Cardiac muscle cell (in vitro differentiated cells and primary cell): ENCODE measurements at regions not wholly inside any gene's neighbourhood (a gene's known extent, or its start where the extent isn't known, plus 50 kb on each side); places are given as distances from the start of the nearest gene placed in this dataset.

Experiments used
- DNase-seq, 2 donors: peaks; one replicate each; pipeline versions ENCODE4 v3.0.0 to v3.0.0-alpha.2; 2010 to 2017; ENCODE audit warnings: low read depth in 1 of 2, low spot score in 1 of 2
- H3K27ac ChIP-seq: fragments of 200-600 bp; sonication (generic); 2 replicates; pipeline ENCODE4 v1.5.1; 2016
- H3K27me3 ChIP-seq: fragments of 200-600 bp; sonication (generic); 2 replicates; pipeline ENCODE4 v1.6.0; 2016; ENCODE audit warnings: control low read depth
- H3K36me3 ChIP-seq: fragments of 200-600 bp; sonication (generic); 2 replicates; pipeline ENCODE4 v1.5.1; 2016; ENCODE audit warnings: control low read depth
- H3K4me1 ChIP-seq: fragments of 200-600 bp; sonication (generic); 2 replicates; pipeline ENCODE4 v1.8.1; 2017; ENCODE audit warnings: low read depth, mild to moderate bottlenecking, mixed run types
- H3K4me3 ChIP-seq: fragments of 200-600 bp; sonication (generic); 2 replicates; pipeline ENCODE4 v1.5.1; 2016; ENCODE audit warnings: mild to moderate bottlenecking
- H3K9me3 ChIP-seq: fragments of 200-600 bp; sonication (generic); 2 replicates; pipeline ENCODE4 v1.5.1; 2017; ENCODE audit warnings: low read depth, mild to moderate bottlenecking, control low read depth
- CTCF ChIP-seq: IDR thresholded peaks from 2 replicates; pipeline ENCODE4 v1.5.1; 2012; ENCODE audit warnings: low read depth, mild to moderate bottlenecking, low read length

- no peak overlapping the region for H3K4me3 ChIP-seq
- H3K36me3 ChIP-seq: no peaks in the 10 kb centered on the region
- H3K4me1 ChIP-seq: no peaks in the 10 kb centered on the region
- DNase-seq: no peak
- no peak for TF ChIP-seq CTCF
- no peaks in the 10 kb centered on the region for H3K27me3 ChIP-seq
- no peak overlapping the region for H3K27ac ChIP-seq
- no peaks in the 10 kb centered on the region for H3K9me3 ChIP-seq
These were observed 300.9 kb downstream of the FAM47A start for GRCh38 chrX:33831211-33831610.

- Histone ChIP-seq H3K27ac (no peak overlapping the region), H3K27me3 (no peaks in the 10 kb centered on the region), H3K9me3 (no peaks in the 10 kb centered on the region), H3K4me3 (no peak overlapping the region), H3K4me1 (no peaks in the 10 kb centered on the region), H3K36me3 (no peaks in the 10 kb centered on the region)
- DNase-seq: no peak
- TF ChIP-seq CTCF: no peak
These were observed 314.8 kb downstream of the FAM47A start for GRCh38 chrX:33817266-33817665.

- TF ChIP-seq CTCF: no peak
- no peaks in the 10 kb centered on the region for H3K36me3 ChIP-seq
- no peak for DNase-seq
These were observed 323.5 kb downstream of the FAM47A start for GRCh38 chrX:33808636-33809035.

GRCh38 chrX:33784548-33784947 is 347.6 kb downstream of the FAM47A start:
- H3K4me3 ChIP-seq: no peak overlapping the region
- no peak for TF ChIP-seq CTCF
- H3K36me3 ChIP-seq: no peaks in the 10 kb centered on the region
- H3K4me1 ChIP-seq: no peaks in the 10 kb centered on the region
- DNase-seq: no peak
- H3K9me3 ChIP-seq: no peaks in the 10 kb centered on the region
- no peak overlapping the region for H3K27ac ChIP-seq
- H3K27me3 ChIP-seq: no peaks in the 10 kb centered on the region

More at GRCh38 chrX:33808636-33809035, 323.5 kb downstream of the FAM47A start:
- no peaks in the 10 kb centered on the region for H3K9me3 ChIP-seq
- H3K4me1 ChIP-seq: no peaks in the 10 kb centered on the region
- H3K27ac ChIP-seq: no peak overlapping the region
- H3K4me3 ChIP-seq: no peak overlapping the region
- H3K27me3 ChIP-seq: no peaks in the 10 kb centered on the region

- Histone ChIP-seq H3K4me1 (no peaks in the 10 kb centered on the region), H3K27me3 (no peaks in the 10 kb centered on the region), H3K4me3 (no peak overlapping the region), H3K9me3 (no peaks in the 10 kb centered on the region), H3K36me3 (no peaks in the 10 kb centered on the region), H3K27ac (no peak overlapping the region)
- no peak for TF ChIP-seq CTCF
- no peak for DNase-seq
These were observed 390.3 kb downstream of the FAM47A start for GRCh38 chrX:33741807-33742206.

- DNase-seq: no peak
- H3K9me3 ChIP-seq: no peaks in the 10 kb centered on the region
- no peak overlapping the region for H3K27ac ChIP-seq
- H3K36me3 ChIP-seq: no peaks in the 10 kb centered on the region
- no peaks in the 10 kb centered on the region for H3K27me3 ChIP-seq
- TF ChIP-seq CTCF: no peak
- no peaks in the 10 kb centered on the region for H3K4me1 ChIP-seq
- H3K4me3 ChIP-seq: no peak overlapping the region
These were observed 396.9 kb downstream of the FAM47A start for GRCh38 chrX:33735182-33735581.
